Gastroesophageal sphincter (tissue), 3 donors: ENCODE measurements at regions not wholly inside any gene's neighbourhood (a gene's known extent, or its start where the extent isn't known, plus 50 kb on each side); places are given as distances from the start of the nearest gene placed in this dataset.

Source experiments
- CTCF ChIP-seq, 4 experiments: fragments of 200-600 bp in 2 of 4; fragments of 450-650 bp in 2 of 4; sonication (generic) in 1 of 4; IDR thresholded peaks; one replicate each; pipeline ENCODE4 v1.5.1; 2017 to 2019; ENCODE audit warnings: antibody characterized with exemption in 4 of 4, mild to moderate bottlenecking in 2 of 4, moderate library complexity in 2 of 4
- EP300 ChIP-seq: sonication (generic); formaldehyde crosslinking; IDR thresholded peaks from one replicate; pipeline ENCODE4 v1.6.1; 2017; ENCODE audit warnings: antibody characterized with exemption, mild to moderate bottlenecking
- POLR2A ChIP-seq, 2 donors: fragments of 450-650 bp; IDR thresholded peaks; one replicate each; pipeline ENCODE4 v1.6.1; 2017; ENCODE audit warnings: antibody characterized with exemption in 2 of 2, mild to moderate bottlenecking in 2 of 2, moderate library complexity in 1 of 2

DNA sequence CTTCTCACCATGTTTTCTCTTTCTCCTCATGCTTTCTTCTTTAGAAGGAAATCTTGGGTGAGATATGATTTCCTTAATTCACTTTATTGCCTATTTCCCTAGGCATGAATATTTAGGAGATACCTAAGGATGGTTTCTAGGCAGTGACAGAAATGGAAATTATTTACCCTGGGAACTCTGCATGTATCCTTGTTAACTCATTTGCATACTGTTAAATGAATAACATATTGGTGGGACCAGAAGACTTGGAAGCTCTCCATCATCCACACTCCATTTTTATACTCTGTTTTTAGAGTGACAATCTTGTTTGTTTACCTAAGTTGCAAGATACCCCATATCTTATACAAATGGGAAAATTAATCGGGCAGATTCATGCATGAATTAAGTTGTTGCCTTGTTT is 285.7 kb downstream of the RNF144B start:
- TF ChIP-seq CTCF (IDR thresholded peaks at IDR 0.05) (no peak), EP300 (no peak), POLR2A (IDR thresholded peaks at IDR 0.05) (no peak)
